PC-3 (cell line): ENCODE measurements at regions not wholly inside any gene's neighbourhood (a gene's known extent, or its start where the extent isn't known, plus 50 kb on each side); places are given as distances from the start of the nearest gene placed in this dataset.

Experiments used
- EZH2 ChIP-seq: fragments of 300-600 bp; sonication (generic); IDR thresholded peaks from one replicate; pipeline ENCODE4 v1.6.1; 2017; ENCODE audit warnings: antibody characterized with exemption, mild to moderate bottlenecking, low read length; ENCODE audit not compliant: unreplicated experiment
- EZH2phosphoT487 ChIP-seq: fragments of 300-600 bp; sonication (generic); IDR thresholded peaks from 2 replicates; pipeline ENCODE4 v1.6.1; 2018; ENCODE audit warnings: mild to moderate bottlenecking, antibody characterized with exemption, low read length, borderline replicate concordance
- TF ChIP-seq, protein P1 (sequence below): fragments of 300-600 bp; sonication (generic); conservative IDR thresholded peaks from 2 replicates; pipeline ENCODE4 v1.5.1; 2017; ENCODE audit warnings: antibody characterized with exemption, low read depth, mild to moderate bottlenecking, low read length

DNA sequence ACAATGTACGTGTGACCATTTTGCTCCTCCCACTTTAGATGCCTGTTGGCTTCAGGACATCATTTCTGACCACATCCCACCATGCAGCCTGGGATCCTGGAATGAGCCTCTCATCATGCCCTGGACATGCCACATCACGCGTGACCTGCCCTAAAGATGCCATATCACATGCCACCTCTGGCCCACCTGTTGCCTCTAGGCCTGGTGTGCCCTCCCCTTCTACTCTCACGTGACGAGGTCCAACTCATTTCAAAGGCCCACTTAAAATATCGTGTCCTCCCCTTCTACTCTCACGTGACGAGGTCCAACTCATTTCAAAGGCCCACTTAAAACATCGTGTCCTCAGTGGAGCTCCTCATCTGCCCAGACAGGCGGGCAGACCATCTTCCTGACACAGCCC is 254.9 kb downstream of the TEX36 start:
- TF ChIP-seq EZH2phosphoT487 (no peak), EZH2 (no peak)
- TF ChIP-seq, protein P1, sequence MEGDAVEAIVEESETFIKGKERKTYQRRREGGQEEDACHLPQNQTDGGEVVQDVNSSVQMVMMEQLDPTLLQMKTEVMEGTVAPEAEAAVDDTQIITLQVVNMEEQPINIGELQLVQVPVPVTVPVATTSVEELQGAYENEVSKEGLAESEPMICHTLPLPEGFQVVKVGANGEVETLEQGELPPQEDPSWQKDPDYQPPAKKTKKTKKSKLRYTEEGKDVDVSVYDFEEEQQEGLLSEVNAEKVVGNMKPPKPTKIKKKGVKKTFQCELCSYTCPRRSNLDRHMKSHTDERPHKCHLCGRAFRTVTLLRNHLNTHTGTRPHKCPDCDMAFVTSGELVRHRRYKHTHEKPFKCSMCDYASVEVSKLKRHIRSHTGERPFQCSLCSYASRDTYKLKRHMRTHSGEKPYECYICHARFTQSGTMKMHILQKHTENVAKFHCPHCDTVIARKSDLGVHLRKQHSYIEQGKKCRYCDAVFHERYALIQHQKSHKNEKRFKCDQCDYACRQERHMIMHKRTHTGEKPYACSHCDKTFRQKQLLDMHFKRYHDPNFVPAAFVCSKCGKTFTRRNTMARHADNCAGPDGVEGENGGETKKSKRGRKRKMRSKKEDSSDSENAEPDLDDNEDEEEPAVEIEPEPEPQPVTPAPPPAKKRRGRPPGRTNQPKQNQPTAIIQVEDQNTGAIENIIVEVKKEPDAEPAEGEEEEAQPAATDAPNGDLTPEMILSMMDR: no peak
